HG03159 (cell line): ENCODE measurements at regions not wholly inside any gene's neighbourhood (a gene's known extent, or its start where the extent isn't known, plus 50 kb on each side); places are given as distances from the start of the nearest gene placed in this dataset.
"Not testable (repeated sequence)": the region's sequence is repeated elsewhere in the genome, so short reads cannot be mapped to it uniquely, and the experiment has no call there.

ENCODE experiments used
- ATAC-seq: cut with Tn5 transposase; IDR thresholded peaks from one replicate; pipeline ENCODE4 v1.9.1; 2021; ENCODE audit warnings: mild to moderate bottlenecking, moderate library complexity; ENCODE audit not compliant: unreplicated experiment

- no peak for ATAC-seq
These were observed 123.7 kb downstream of the COX18 start for GRCh38 chr4:72945719-72946336.

GRCh38 chr4:72942565-72942964 lies 127.0 kb downstream of the COX18 start:
- no peak for ATAC-seq

GRCh38 chr4:72938516-72938915 lies 131.0 kb downstream of the COX18 start:
- no peak for ATAC-seq

GRCh38 chr4:72935462-72935861 lies 134.1 kb downstream of the COX18 start:
- no peak for ATAC-seq

- no peak for ATAC-seq
These were observed 136.5 kb downstream of the COX18 start for GRCh38 chr4:72933029-72933428.

- ATAC-seq, result no peak
These were observed 138.2 kb downstream of the COX18 start for GRCh38 chr4:72931346-72931745.

GRCh38 chr4:72929596-72930274 lies 139.8 kb downstream of the COX18 start:
- not testable (repeated sequence) for ATAC-seq

- no peak for ATAC-seq
These were observed 144.7 kb downstream of the COX18 start for GRCh38 chr4:72924814-72925213.

- no peak for ATAC-seq
These were observed 149.6 kb downstream of the COX18 start for GRCh38 chr4:72919937-72920336.

- no peak for ATAC-seq
These were observed 150.1 kb downstream of the COX18 start for GRCh38 chr4:72919464-72919863.

GRCh38 chr4:72918362-72918761 lies 151.2 kb downstream of the COX18 start:
- no peak for ATAC-seq

- ATAC-seq, result no peak
These were observed 158.2 kb downstream of the COX18 start for GRCh38 chr4:72911316-72911715.

- no peak for ATAC-seq
These were observed 160.1 kb downstream of the COX18 start for GRCh38 chr4:72909461-72909860.

- ATAC-seq, result no peak
These were observed 167.2 kb downstream of the COX18 start for GRCh38 chr4:72902354-72902753.

GRCh38 chr4:72901553-72901952 lies 168.0 kb downstream of the COX18 start:
- ATAC-seq, result no peak

- no peak for ATAC-seq
These were observed 168.6 kb downstream of the COX18 start for GRCh38 chr4:72900952-72901351.

- ATAC-seq, result no peak
These were observed 169.9 kb downstream of the COX18 start for GRCh38 chr4:72899621-72900020.

GRCh38 chr4:72899214-72899613 lies 170.3 kb downstream of the COX18 start:
- ATAC-seq, result no peak

GRCh38 chr4:72896515-72896914 lies 173.0 kb downstream of the COX18 start:
- no peak for ATAC-seq

GRCh38 chr4:72895408-72895807 lies 174.1 kb downstream of the COX18 start:
- ATAC-seq, result no peak

- ATAC-seq, result no peak
These were observed 176.0 kb downstream of the COX18 start for GRCh38 chr4:72893354-72894066.

GRCh38 chr4:72888331-72888730 lies 181.2 kb downstream of the COX18 start:
- no peak for ATAC-seq
